ENCODE measurements at regions not wholly inside any gene's neighbourhood (a gene's known extent, or its start where the extent isn't known, plus 50 kb on each side); places are given as distances from the start of the nearest gene placed in this dataset.

DNA sequence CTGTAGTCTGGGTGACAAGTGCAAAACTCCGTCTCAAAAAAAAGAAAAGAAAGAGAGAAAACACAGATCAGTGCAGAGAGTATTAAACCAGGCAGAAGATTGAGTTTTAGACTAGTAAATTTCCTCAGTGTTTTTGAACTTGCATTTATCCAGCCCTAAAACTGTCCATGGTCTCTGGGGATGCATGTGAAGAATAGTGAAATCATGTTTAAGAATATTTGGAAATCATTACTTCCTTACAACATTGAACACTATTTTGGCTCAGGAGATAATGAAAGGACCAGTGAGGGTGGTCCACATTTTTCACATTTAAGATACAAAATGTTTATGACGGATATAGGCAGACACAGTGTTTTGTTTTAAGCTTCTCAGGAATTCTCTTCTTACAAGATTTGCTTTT is 195.8 kb upstream of the RASGEF1B start:
- Histone ChIP-seq H3K18ac (ENCODE audit: extremely low read depth, low read length) (no peak overlapping the region), H3K36me3 (ENCODE audit: control insufficient read depth in 2 of 4, insufficient read depth in 4 of 4, low read length in 3 of 4) (no peaks in the 10 kb centered on the region), H3K79me2 (ENCODE audit: control insufficient read depth in 1 of 2, insufficient read depth in 2 of 2, low read length in 2 of 2) (no peaks in the 10 kb centered on the region), H4K5ac (ENCODE audit: insufficient read length, low read depth, low read length) (no peak overlapping the region), H4K8ac (ENCODE audit: extremely low read depth, insufficient read depth, low read length) (no peak overlapping the region), H2BK20ac (ENCODE audit: low read length) (no peak overlapping the region), H3K4me2 (ENCODE audit: insufficient read depth in 1 of 2, low read depth in 2 of 2, low read length in 2 of 2) (no peak overlapping the region), H3K23ac (ENCODE audit: insufficient read length) (no peak overlapping the region), H2BK12ac (ENCODE audit: low read depth, low read length) (no peak overlapping the region), H4K20me1 (replicated peaks in 1 of 2; ENCODE audit: control insufficient read depth in 1 of 2, insufficient read depth in 2 of 2, low read length in 2 of 2) (no peaks in the 10 kb centered on the region), H3K56ac (replicated peaks; ENCODE audit: insufficient read length, low read depth, low read length) (no peak overlapping the region), H2AFZ (ENCODE audit: low read length) (no peak overlapping the region), H2BK15ac (ENCODE audit: low read length) (no peak overlapping the region), H3K23me2 (ENCODE audit: low read depth, low read length) (no peaks in the 10 kb centered on the region), H3K14ac (ENCODE audit: insufficient read length) (no peak overlapping the region), H3K4ac (replicated peaks; ENCODE audit: insufficient read length, low read depth, low read length) (no peak overlapping the region), H3K9me3 (ENCODE audit: insufficient read depth in 2 of 2, low read depth in 1 of 2, low read length in 1 of 2) (no peaks in the 10 kb centered on the region), H3K4me3 (ENCODE audit: extremely low read depth in 1 of 4, insufficient read depth in 2 of 4, low read depth in 3 of 4, low read length in 4 of 4) (no peak overlapping the region), H3K4me1 (replicated peaks in 1 of 4; ENCODE audit: control insufficient read depth in 3 of 4, insufficient read depth in 4 of 4, low read length in 3 of 4) (no peaks in the 10 kb centered on the region), H2BK5ac (ENCODE audit: low read depth, low read length) (no peak overlapping the region), H3K27ac (ENCODE audit: low read depth, low read length) (no peak overlapping the region), H3K27me3 (replicated peaks in 1 of 4; ENCODE audit: control insufficient read depth in 3 of 4, extremely low read depth in 1 of 4, insufficient read depth in 3 of 4, low read length in 3 of 4) (no peaks in the 10 kb centered on the region), H4K91ac (replicated peaks; ENCODE audit: insufficient read length, low read length) (no peak overlapping the region), H3K9ac (replicated peaks in 1 of 4; ENCODE audit: extremely low read depth in 1 of 4, low read depth in 3 of 4, low read length in 3 of 4) (no peak overlapping the region), H3K79me1 (ENCODE audit: low read depth, low read length) (no peaks in the 10 kb centered on the region), H2BK120ac (replicated peaks; ENCODE audit: low read depth, low read length) (no peak overlapping the region), H2AK5ac (ENCODE audit: low read depth, low read length) (no peak overlapping the region)
- WGBS, 2 experiments (ENCODE audit: extremely low coverage in 1 of 2, insufficient coverage in 1 of 2, insufficient read length in 1 of 2, insufficient replicate concordance in 2 of 2, low coverage in 1 of 2, low lambda C conversion rate in 2 of 2, missing lambda C conversion rate in 1 of 2) = 93% methylated on average over 2 of the region's 2 CpGs; no CpG with 5 or more reads in 1 of the 2 experiments
- ChIA-PET CTCF (ENCODE audit: partially characterized antibody) (no interaction called here), POLR2A (ENCODE audit: partially characterized antibody) (interaction anchor here (0.9 kb wide), 1 partner anchor 82 kb away, joined by 3 read pairs; no protein-coding TSS in a partner anchor)
- DNase-seq (ENCODE audit: low read depth in 1 of 2, low spot score in 2 of 2) (no peak), FAIRE-seq (no peak)
- TF ChIP-seq SP1 (IDR thresholded peaks at IDR 0.05; ENCODE audit: low read depth, low read length) (no peak), HDAC2 (IDR thresholded peaks at IDR 0.05; ENCODE audit: borderline replicate concordance in 1 of 2, low read depth in 2 of 2, low read length in 2 of 2) (no peak), PHF8 (conservative IDR thresholded peaks at IDR 0.05; ENCODE audit: low read depth, low read length) (no peak), TEAD4 (IDR thresholded peaks at IDR 0.05; ENCODE audit: low read depth, low read length) (no peak), GABPA (IDR thresholded peaks at IDR 0.05; ENCODE audit: borderline replicate concordance, insufficient read depth, low read length) (no peak), SIX5 (IDR thresholded peaks at IDR 0.05; ENCODE audit: low read depth, low read length) (no peak), ZNF274 (IDR thresholded peaks at IDR 0.05; ENCODE audit: borderline replicate concordance, extremely low read depth, low read length) (no peak), EP300 (IDR thresholded peaks at IDR 0.05; ENCODE audit: borderline replicate concordance in 1 of 2, low read depth in 2 of 2, low read length in 2 of 2) (no peak), TAF7 (optimal IDR thresholded peaks at IDR 0.05; ENCODE audit: borderline replicate concordance, low read depth, low read length) (no peak), SP2 (IDR thresholded peaks at IDR 0.05; ENCODE audit: low read length) (no peak), CBX8 (IDR thresholded peaks at IDR 0.05; ENCODE audit: borderline replicate concordance, low read depth, low read length) (no peak)
- TF ChIP-seq, protein P1, sequence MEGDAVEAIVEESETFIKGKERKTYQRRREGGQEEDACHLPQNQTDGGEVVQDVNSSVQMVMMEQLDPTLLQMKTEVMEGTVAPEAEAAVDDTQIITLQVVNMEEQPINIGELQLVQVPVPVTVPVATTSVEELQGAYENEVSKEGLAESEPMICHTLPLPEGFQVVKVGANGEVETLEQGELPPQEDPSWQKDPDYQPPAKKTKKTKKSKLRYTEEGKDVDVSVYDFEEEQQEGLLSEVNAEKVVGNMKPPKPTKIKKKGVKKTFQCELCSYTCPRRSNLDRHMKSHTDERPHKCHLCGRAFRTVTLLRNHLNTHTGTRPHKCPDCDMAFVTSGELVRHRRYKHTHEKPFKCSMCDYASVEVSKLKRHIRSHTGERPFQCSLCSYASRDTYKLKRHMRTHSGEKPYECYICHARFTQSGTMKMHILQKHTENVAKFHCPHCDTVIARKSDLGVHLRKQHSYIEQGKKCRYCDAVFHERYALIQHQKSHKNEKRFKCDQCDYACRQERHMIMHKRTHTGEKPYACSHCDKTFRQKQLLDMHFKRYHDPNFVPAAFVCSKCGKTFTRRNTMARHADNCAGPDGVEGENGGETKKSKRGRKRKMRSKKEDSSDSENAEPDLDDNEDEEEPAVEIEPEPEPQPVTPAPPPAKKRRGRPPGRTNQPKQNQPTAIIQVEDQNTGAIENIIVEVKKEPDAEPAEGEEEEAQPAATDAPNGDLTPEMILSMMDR (IDR thresholded peaks at IDR 0.05; ENCODE audit: control extremely low read depth in 1 of 3, insufficient read depth in 1 of 3, low read depth in 1 of 3, low read length in 3 of 3) = no peak

Measured in H1 (cell line).